Smooth muscle cell (in vitro differentiated cells): ENCODE measurements at regions not wholly inside any gene's neighbourhood (a gene's known extent, or its start where the extent isn't known, plus 50 kb on each side); places are given as distances from the start of the nearest gene placed in this dataset.

Experiments used
- DNase-seq: peaks from one replicate; lab custom pipeline; 2025; ENCODE audit not compliant: unreplicated experiment; lab: John Stamatoyannopoulos, UW
- H2AFZ ChIP-seq: fragments of 200-600 bp; sonication (generic); 2 replicates; pipeline ENCODE4 v1.6.0; 2016; ENCODE audit warnings: antibody characterized with exemption, low read depth, mild to moderate bottlenecking
- H3F3A ChIP-seq: fragments of 200-600 bp; sonication (generic); 2 replicates; pipeline ENCODE4 v1.6.0; 2017; ENCODE audit warnings: antibody characterized with exemption, low read depth
- H3K27ac ChIP-seq: fragments of 200-600 bp; sonication (generic); 2 replicates; pipeline ENCODE4 v1.5.1; 2016; ENCODE audit warnings: low read depth, mild to moderate bottlenecking
- H3K27me3 ChIP-seq: fragments of 200-600 bp; sonication (generic); 2 replicates; pipeline ENCODE4 v1.6.1; 2016; ENCODE audit warnings: low read depth, mild to moderate bottlenecking
- H3K36me3 ChIP-seq: fragments of 200-600 bp; sonication (generic); 2 replicates; pipeline ENCODE4 v1.5.1; 2016; ENCODE audit warnings: low read depth
- H3K4me1 ChIP-seq: fragments of 200-600 bp; sonication (generic); 2 replicates; pipeline ENCODE4 v1.5.1; 2016; ENCODE audit warnings: low read depth
- H3K4me2 ChIP-seq: fragments of 200-600 bp; sonication (generic); 2 replicates; pipeline ENCODE4 v1.6.0; 2016; ENCODE audit warnings: mild to moderate bottlenecking
- H3K4me3 ChIP-seq: fragments of 200-600 bp; sonication (generic); 2 replicates; pipeline ENCODE4 v1.5.1; 2016; ENCODE audit warnings: mild to moderate bottlenecking
- H3K79me2 ChIP-seq: fragments of 200-600 bp; sonication (generic); 2 replicates; pipeline ENCODE4 v1.6.0; 2016; ENCODE audit warnings: low read depth, mild to moderate bottlenecking
- H3K9ac ChIP-seq: fragments of 200-600 bp; sonication (generic); 2 replicates; pipeline ENCODE4 v1.6.0; 2016; ENCODE audit warnings: low read depth
- H3K9me3 ChIP-seq: fragments of 200-600 bp; sonication (generic); replicated peaks from 2 replicates; pipeline ENCODE4 v1.5.1; 2016; ENCODE audit warnings: low read depth
- H4K20me1 ChIP-seq: fragments of 200-600 bp; sonication (generic); 2 replicates; pipeline ENCODE4 v1.6.0; 2016; ENCODE audit warnings: low read depth
- CTCF ChIP-seq: fragments of 200-600 bp; sonication (generic); IDR thresholded peaks from 2 replicates; pipeline ENCODE4 v1.5.1; 2017; ENCODE audit warnings: borderline replicate concordance, mild to moderate bottlenecking, antibody characterized with exemption; ENCODE audit not compliant: insufficient read depth, poor library complexity, severe bottlenecking
- WGBS: methylation state at CpG from one replicate; pipeline ENCODE4 v1.1.7; 2016; ENCODE audit warnings: low lambda C conversion rate; 5-methylcytosine and 5-hydroxymethylcytosine counted together

- Histone ChIP-seq H3K4me2 (no peak overlapping the region), H3K36me3 (no peaks in the 10 kb centered on the region), H3K9me3 (no peaks in the 10 kb centered on the region), H3K79me2 (no peaks in the 10 kb centered on the region), H3K27me3 (no peaks in the 10 kb centered on the region), H3K9ac (no peak overlapping the region), H3F3A (no peaks in the 10 kb centered on the region), H3K27ac (no peak overlapping the region), H3K4me1 (no peaks in the 10 kb centered on the region), H2AFZ (no peak overlapping the region), H3K4me3 (no peak overlapping the region), H4K20me1 (no peaks in the 10 kb centered on the region)
- DNase-seq = no peak
- no peak for TF ChIP-seq CTCF
- WGBS = 94% methylated on average over 1 of the region's 1 CpG
These were observed 203.5 kb downstream of the FAT4 start for GRCh38 chr4:125518281-125518680.

GRCh38 chr4:125519371-125520146 is 204.8 kb downstream of the FAT4 start:
- no peaks in the 10 kb centered on the region for H3K27me3 ChIP-seq
- no peaks in the 10 kb centered on the region for H3K9me3 ChIP-seq
- H3K9ac ChIP-seq = no peak overlapping the region
- H3K4me1 ChIP-seq = no peaks in the 10 kb centered on the region
- H3K4me2 ChIP-seq = peak overlapping the region; percentile 72
- no peak overlapping the region for H3K4me3 ChIP-seq
- no peaks in the 10 kb centered on the region for H4K20me1 ChIP-seq
- H3K36me3 ChIP-seq = no peaks in the 10 kb centered on the region
- TF ChIP-seq CTCF = no peak
- no peak overlapping the region for H3K27ac ChIP-seq
- DNase-seq = no peak
- peak overlapping the region; percentile 26 for H2AFZ ChIP-seq
- no peaks in the 10 kb centered on the region for H3K79me2 ChIP-seq
- H3F3A ChIP-seq = no peaks in the 10 kb centered on the region
- WGBS = 86% methylated on average over 6 of the region's 6 CpGs

- Histone ChIP-seq H3K4me1 (no peaks in the 10 kb centered on the region), H3K9me3 (no peaks in the 10 kb centered on the region), H3K4me3 (no peak overlapping the region), H3K27me3 (no peaks in the 10 kb centered on the region), H3K27ac (peak overlapping the region; percentile 29), H3K4me2 (peak overlapping the region; percentile 72), H3K36me3 (no peaks in the 10 kb centered on the region), H3K9ac (no peak overlapping the region), H3K79me2 (no peaks in the 10 kb centered on the region), H4K20me1 (no peaks in the 10 kb centered on the region), H3F3A (no peaks in the 10 kb centered on the region), H2AFZ (peak overlapping the region; percentile 26)
- TF ChIP-seq CTCF = no peak
- DNase-seq = no peak
- WGBS = 21% methylated on average over 5 of the region's 5 CpGs
These were observed 205.7 kb downstream of the FAT4 start for GRCh38 chr4:125520258-125520990.
